ENCODE measurements at regions not wholly inside any gene's neighbourhood (a gene's known extent, or its start where the extent isn't known, plus 50 kb on each side); places are given as distances from the start of the nearest gene placed in this dataset.

DNA sequence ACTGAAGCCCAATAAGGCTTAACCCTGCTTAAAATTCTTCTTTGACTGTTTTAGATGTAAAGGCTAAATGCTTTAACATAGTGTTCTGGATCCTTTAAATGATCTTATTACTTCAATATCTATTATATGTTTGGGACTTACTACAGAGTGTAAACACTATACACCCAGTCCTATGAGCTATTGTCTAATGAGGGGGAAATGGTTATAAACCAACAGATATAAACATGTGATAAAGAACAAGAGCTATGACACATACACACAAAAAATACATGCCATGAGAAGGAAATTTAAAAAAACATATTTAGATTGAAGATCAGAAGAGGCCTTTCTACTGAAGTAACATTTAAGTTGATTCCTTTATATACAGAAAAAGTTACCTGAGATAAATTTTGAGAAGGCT is 505.1 kb downstream of the FOXG1 start:
- TF ChIP-seq, protein P1, sequence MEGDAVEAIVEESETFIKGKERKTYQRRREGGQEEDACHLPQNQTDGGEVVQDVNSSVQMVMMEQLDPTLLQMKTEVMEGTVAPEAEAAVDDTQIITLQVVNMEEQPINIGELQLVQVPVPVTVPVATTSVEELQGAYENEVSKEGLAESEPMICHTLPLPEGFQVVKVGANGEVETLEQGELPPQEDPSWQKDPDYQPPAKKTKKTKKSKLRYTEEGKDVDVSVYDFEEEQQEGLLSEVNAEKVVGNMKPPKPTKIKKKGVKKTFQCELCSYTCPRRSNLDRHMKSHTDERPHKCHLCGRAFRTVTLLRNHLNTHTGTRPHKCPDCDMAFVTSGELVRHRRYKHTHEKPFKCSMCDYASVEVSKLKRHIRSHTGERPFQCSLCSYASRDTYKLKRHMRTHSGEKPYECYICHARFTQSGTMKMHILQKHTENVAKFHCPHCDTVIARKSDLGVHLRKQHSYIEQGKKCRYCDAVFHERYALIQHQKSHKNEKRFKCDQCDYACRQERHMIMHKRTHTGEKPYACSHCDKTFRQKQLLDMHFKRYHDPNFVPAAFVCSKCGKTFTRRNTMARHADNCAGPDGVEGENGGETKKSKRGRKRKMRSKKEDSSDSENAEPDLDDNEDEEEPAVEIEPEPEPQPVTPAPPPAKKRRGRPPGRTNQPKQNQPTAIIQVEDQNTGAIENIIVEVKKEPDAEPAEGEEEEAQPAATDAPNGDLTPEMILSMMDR (conservative IDR thresholded peaks at IDR 0.05; ENCODE audit: low read depth, low read length), result no peak
- DNase-seq (ENCODE audit: low read depth), result no peak
- no peak overlapping the region for H3K4me3 ChIP-seq (ENCODE audit: low read length)

DNA sequence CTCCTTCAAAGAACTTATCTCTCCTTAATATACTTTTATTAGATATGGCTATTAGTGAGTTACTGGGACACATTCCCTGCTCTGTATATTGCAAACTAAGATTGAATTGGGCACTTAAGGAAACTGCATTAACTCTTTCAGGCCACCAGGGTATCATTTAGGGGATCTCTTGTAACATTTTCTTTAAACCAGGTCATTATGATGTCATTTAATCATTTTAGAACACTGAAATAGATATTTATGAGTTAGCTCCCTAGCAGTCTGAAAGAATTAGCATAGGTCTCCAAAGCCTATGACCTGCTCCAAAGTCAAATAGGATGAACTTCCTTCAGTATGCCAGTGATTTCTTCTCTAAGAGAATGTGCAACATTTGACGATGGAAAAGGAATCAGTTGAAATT is 506.9 kb downstream of the FOXG1 start:
- no peak overlapping the region for H3K4me3 ChIP-seq (ENCODE audit: low read length)
- TF ChIP-seq, protein P1 (conservative IDR thresholded peaks at IDR 0.05; ENCODE audit: low read depth, low read length), result peak; percentile 16
- no peak for DNase-seq (ENCODE audit: low read depth)

DNA sequence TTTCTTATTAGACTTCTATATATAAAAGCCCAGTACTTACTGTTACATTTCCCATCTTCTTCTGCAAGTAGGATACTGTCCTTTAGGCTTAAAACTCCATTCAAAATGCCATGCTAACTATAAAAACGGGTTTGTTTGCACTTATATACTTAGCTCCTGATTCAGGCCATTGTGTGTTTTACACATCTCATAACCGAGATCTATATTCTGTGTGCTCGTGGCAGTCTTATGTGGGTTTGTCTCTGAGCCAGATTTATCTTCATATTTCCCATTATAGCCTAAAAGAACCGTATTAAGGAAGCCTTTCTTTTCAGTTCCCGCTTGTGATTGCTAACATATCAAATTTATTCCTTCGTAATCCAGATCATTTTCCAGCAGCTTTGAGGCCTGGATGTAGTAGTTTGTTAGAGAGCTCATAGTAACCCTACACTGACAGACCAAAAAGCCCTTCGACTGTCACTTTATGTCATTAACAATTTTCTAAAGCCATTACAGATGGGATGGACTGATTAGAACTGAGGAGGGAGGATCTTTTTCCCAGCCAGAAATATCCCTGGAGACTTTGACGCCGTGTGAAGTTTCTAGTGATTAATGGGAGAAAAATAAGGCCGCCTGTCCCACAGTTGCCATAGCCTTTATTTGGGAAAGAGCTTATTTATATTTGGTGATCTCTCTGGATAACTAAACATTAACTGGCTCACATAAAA is 508.5 kb downstream of the FOXG1 start:
- TF ChIP-seq, protein P1 (conservative IDR thresholded peaks at IDR 0.05; ENCODE audit: low read depth, low read length), result no peak
- no peak for DNase-seq (ENCODE audit: low read depth)
- H3K4me3 ChIP-seq (ENCODE audit: low read length), result no peak overlapping the region

DNA sequence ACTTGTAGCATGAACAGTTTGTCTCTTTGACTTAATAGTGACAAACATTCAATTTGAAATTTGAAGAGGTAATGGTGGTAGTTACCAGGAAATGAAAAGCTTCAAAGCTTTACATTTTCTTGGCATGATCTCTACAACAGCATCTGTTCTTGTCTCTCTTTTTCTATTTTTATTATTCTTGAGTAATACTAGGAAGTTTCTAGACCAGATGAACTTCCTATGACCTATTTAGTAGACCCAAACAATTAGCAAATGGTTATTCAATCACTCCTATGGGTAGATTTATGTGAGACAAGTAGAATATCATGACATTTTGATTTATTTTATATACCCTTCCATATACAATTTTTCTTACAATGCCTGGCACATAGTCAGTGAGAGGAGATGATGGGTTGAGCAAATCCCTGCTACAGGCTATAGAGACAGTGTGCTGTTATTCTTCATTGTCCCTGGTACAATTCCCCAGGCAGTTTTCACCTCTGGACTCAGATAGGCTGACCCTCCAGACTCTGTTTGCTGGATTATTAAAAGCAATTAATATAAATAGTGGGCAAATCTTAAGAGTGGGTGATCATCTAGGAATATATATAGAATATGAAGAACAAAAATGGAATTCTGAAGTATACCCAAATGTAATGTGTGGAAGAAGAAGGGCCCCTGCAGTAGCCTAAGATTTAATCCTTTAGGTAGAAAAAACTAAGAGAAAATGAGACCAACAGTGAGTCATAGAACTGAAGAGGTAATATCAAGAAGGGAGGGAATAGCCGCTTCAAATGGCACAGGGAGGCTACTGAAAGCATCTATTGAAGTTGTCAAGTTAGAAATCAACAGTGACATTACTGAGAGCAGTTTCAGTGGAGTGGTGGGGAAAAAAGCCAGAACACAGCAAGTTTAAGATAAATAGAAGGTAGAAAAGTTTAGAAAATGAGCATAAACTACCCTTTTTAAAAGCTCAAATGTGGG is 512.0 kb downstream of the FOXG1 start:
- H3K4me3 ChIP-seq (ENCODE audit: low read length), result no peak overlapping the region
- TF ChIP-seq, protein P1 (conservative IDR thresholded peaks at IDR 0.05; ENCODE audit: low read depth, low read length), result no peak
- DNase-seq (ENCODE audit: low read depth), result no peak

DNA sequence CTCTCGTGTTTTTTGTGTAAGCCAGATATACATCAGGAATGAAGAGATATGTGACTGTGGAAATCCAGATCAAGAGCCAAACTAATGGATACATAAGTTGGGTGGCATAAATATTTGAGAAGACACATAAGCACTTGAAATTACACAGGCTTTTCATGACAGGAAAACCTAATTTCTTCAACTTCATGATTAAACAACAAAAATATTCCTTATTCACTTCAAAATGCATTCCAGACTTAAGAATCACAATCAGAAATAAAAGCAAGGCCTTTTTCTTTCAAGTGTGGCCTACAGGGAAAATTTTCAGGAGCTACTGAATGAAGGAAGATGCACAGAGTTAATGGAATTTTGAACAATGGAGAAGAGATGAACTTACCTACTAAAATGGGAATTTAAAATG is 515.6 kb downstream of the FOXG1 start:
- H3K4me3 ChIP-seq (ENCODE audit: low read length), result no peak overlapping the region
- TF ChIP-seq, protein P1 (conservative IDR thresholded peaks at IDR 0.05; ENCODE audit: low read depth, low read length), result no peak
- no peak for DNase-seq (ENCODE audit: low read depth)

DNA sequence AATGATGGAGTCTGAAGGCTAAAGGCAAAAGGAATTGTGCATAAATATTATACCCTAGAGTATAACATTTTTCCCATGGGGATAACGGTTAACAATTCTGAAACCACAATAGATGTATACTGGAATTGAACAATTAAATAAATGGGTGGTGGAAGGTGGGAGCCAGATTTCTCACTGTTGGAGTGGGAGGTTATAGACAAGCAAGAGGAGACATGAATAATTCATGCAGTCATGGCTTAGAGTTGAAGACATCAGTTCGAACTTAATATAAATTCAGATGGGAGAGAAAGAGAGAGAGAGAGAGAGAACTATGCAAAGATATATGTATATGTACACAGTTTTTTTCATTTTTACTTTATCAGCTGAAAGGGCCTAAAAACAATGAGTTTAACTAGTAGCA is 523.9 kb downstream of the FOXG1 start:
- TF ChIP-seq, protein P1 (conservative IDR thresholded peaks at IDR 0.05; ENCODE audit: low read depth, low read length), result no peak
- DNase-seq (ENCODE audit: low read depth), result no peak
- H3K4me3 ChIP-seq (ENCODE audit: low read length), result no peak overlapping the region

Data from retinal pigment epithelial cell (primary cell).